ENCODE measurements at regions not wholly inside any gene's neighbourhood (a gene's known extent, or its start where the extent isn't known, plus 50 kb on each side); places are given as distances from the start of the nearest gene placed in this dataset.
A peak's percentile ranks its signal among the peaks of the same experiment; 100 is the strongest.

- Histone ChIP-seq H3K79me2 (ENCODE audit: insufficient read depth, low read length) (no peaks in the 10 kb centered on the region), H3K9ac (ENCODE audit: low read length) (no peak overlapping the region), H3K9me2 (ENCODE audit: low read depth, low read length) (no peaks in the 10 kb centered on the region), H3K27me3 (ENCODE audit: insufficient read depth, low read length) (no peaks in the 10 kb centered on the region), H3K4me2 (ENCODE audit: low read length) (no peak overlapping the region), H3K9me3 (ENCODE audit: low read length) (no peaks in the 10 kb centered on the region), H3K27ac (ENCODE audit: low read depth, low read length, poor library complexity, severe bottlenecking) (no peak overlapping the region), H3K4me1 (ENCODE audit: insufficient read depth, low read length, severe bottlenecking) (no peaks in the 10 kb centered on the region), H2AFZ (ENCODE audit: low read length) (no peak overlapping the region), H3F3A (ENCODE audit: insufficient read depth, low read length) (no peaks in the 10 kb centered on the region), H3K36me3 (ENCODE audit: insufficient read depth, low read length) (no peaks in the 10 kb centered on the region), H4K20me1 (ENCODE audit: insufficient read depth, low read length) (no peaks in the 10 kb centered on the region), H3K4me3 (ENCODE audit: low read depth, low read length, poor library complexity, severe bottlenecking) (no peak overlapping the region)
- no peak for TF ChIP-seq EZH2 (IDR thresholded peaks at IDR 0.05; ENCODE audit: borderline replicate concordance, low read length)
- TF ChIP-seq, protein P1, sequence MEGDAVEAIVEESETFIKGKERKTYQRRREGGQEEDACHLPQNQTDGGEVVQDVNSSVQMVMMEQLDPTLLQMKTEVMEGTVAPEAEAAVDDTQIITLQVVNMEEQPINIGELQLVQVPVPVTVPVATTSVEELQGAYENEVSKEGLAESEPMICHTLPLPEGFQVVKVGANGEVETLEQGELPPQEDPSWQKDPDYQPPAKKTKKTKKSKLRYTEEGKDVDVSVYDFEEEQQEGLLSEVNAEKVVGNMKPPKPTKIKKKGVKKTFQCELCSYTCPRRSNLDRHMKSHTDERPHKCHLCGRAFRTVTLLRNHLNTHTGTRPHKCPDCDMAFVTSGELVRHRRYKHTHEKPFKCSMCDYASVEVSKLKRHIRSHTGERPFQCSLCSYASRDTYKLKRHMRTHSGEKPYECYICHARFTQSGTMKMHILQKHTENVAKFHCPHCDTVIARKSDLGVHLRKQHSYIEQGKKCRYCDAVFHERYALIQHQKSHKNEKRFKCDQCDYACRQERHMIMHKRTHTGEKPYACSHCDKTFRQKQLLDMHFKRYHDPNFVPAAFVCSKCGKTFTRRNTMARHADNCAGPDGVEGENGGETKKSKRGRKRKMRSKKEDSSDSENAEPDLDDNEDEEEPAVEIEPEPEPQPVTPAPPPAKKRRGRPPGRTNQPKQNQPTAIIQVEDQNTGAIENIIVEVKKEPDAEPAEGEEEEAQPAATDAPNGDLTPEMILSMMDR (IDR thresholded peaks at IDR 0.05; ENCODE audit: low read length), result no peak
Observed at GRCh38 chrX:80537096-80537495, 116.8 kb downstream of the TENT5D start.

DNA sequence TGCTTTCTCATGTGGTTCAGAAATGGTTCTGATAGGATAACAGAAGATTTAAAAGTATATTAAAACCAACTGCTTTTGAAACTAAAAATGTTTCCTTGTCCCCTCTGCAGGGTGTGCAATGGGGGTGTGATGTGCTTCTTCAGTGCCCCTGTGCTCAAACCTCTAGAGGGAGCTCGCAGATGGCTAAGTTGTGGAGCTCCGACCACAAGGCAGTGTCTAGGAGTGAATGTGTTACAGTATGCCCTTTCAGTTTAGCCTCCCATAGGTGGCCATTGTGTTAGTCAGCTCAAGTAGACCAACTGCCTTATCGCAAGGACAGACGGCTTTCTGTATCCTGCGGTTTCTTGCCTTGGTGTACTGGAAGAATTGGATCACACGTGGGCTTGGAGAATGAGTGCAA lies 130.5 kb downstream of the TENT5D start:
- no peaks in the 10 kb centered on the region for H3K36me3 ChIP-seq (ENCODE audit: insufficient read depth, low read length)
- no peak overlapping the region for H3K27ac ChIP-seq (ENCODE audit: low read depth, low read length, poor library complexity, severe bottlenecking)
- H3K4me1 ChIP-seq (ENCODE audit: insufficient read depth, low read length, severe bottlenecking), result peaks cover 12% of the 10 kb centered on the region
- H3K4me2 ChIP-seq (ENCODE audit: low read length), result peak overlapping the region; percentile 36; the same call in 1 of the 2 replicates
- H3F3A ChIP-seq (ENCODE audit: insufficient read depth, low read length), result no peaks in the 10 kb centered on the region
- no peaks in the 10 kb centered on the region for H4K20me1 ChIP-seq (ENCODE audit: insufficient read depth, low read length)
- no peak overlapping the region for H3K9ac ChIP-seq (ENCODE audit: low read length)
- H3K4me3 ChIP-seq (ENCODE audit: low read depth, low read length, poor library complexity, severe bottlenecking), result no peak overlapping the region
- H3K27me3 ChIP-seq (ENCODE audit: insufficient read depth, low read length), result no peaks in the 10 kb centered on the region
- H3K79me2 ChIP-seq (ENCODE audit: insufficient read depth, low read length), result no peaks in the 10 kb centered on the region
- peak overlapping the region; percentile 63; the same call in 1 of the 2 replicates for H2AFZ ChIP-seq (ENCODE audit: low read length)
- no peaks in the 10 kb centered on the region for H3K9me2 ChIP-seq (ENCODE audit: low read depth, low read length)
- TF ChIP-seq, protein P1 (IDR thresholded peaks at IDR 0.05; ENCODE audit: low read length), result peak; percentile 55; the same call in 1 of the 2 replicates
- no peak for TF ChIP-seq EZH2 (IDR thresholded peaks at IDR 0.05; ENCODE audit: borderline replicate concordance, low read length)
- H3K9me3 ChIP-seq (ENCODE audit: low read length), result no peaks in the 10 kb centered on the region

- H2AFZ ChIP-seq (ENCODE audit: low read length), result no peak overlapping the region
- H3K36me3 ChIP-seq (ENCODE audit: insufficient read depth, low read length), result no peaks in the 10 kb centered on the region
- TF ChIP-seq EZH2 (IDR thresholded peaks at IDR 0.05; ENCODE audit: borderline replicate concordance, low read length), result no peak
- TF ChIP-seq, protein P1 (IDR thresholded peaks at IDR 0.05; ENCODE audit: low read length), result no peak
- no peaks in the 10 kb centered on the region for H3K79me2 ChIP-seq (ENCODE audit: insufficient read depth, low read length)
- H3K9me3 ChIP-seq (ENCODE audit: low read length), result no peaks in the 10 kb centered on the region
- H3K9ac ChIP-seq (ENCODE audit: low read length), result no peak overlapping the region
- no peaks in the 10 kb centered on the region for H3K27me3 ChIP-seq (ENCODE audit: insufficient read depth, low read length)
- H3K4me1 ChIP-seq (ENCODE audit: insufficient read depth, low read length, severe bottlenecking), result no peaks in the 10 kb centered on the region
- H3K4me3 ChIP-seq (ENCODE audit: low read depth, low read length, poor library complexity, severe bottlenecking), result no peak overlapping the region
- no peak overlapping the region for H3K4me2 ChIP-seq (ENCODE audit: low read length)
- H3K9me2 ChIP-seq (ENCODE audit: low read depth, low read length), result no peaks in the 10 kb centered on the region
- no peaks in the 10 kb centered on the region for H4K20me1 ChIP-seq (ENCODE audit: insufficient read depth, low read length)
- no peak overlapping the region for H3K27ac ChIP-seq (ENCODE audit: low read depth, low read length, poor library complexity, severe bottlenecking)
- H3F3A ChIP-seq (ENCODE audit: insufficient read depth, low read length), result no peaks in the 10 kb centered on the region
Observed at GRCh38 chrX:80556148-80556547, 135.9 kb downstream of the TENT5D start.

Data from OCI-LY1 (cell line).